NCI-H2171 (cell line): ENCODE measurements at regions not wholly inside any gene's neighbourhood (a gene's known extent, or its start where the extent isn't known, plus 50 kb on each side); places are given as distances from the start of the nearest gene placed in this dataset.

ENCODE experiments used
- DNase-seq: peaks from one replicate; lab custom pipeline; 2025; lab: John Stamatoyannopoulos, UW

- DNase-seq, result no peak
Measured at GRCh38 chr5:175765858-175766257, 105.5 kb upstream of the CPLX2 start.

GRCh38 chr5:175766963-175767362 is 104.4 kb upstream of the CPLX2 start:
- no peak for DNase-seq

- DNase-seq, result no peak
Measured at GRCh38 chr5:175772747-175773533, 98.4 kb upstream of the CPLX2 start.

- DNase-seq, result no peak
Measured at GRCh38 chr5:175773534-175774070, 97.8 kb upstream of the CPLX2 start.

- no peak for DNase-seq
Measured at GRCh38 chr5:175775416-175775815, 96.0 kb upstream of the CPLX2 start.

GRCh38 chr5:175778951-175779503 is 92.4 kb upstream of the CPLX2 start:
- peak; percentile 83 for DNase-seq

- DNase-seq, result no peak
Measured at GRCh38 chr5:175783739-175784138, 87.6 kb upstream of the CPLX2 start.

- no peak for DNase-seq
Measured at GRCh38 chr5:175784230-175784629, 87.1 kb upstream of the CPLX2 start.

- DNase-seq, result no peak
Measured at GRCh38 chr5:175785681-175786080, 85.7 kb upstream of the CPLX2 start.

- DNase-seq, result no peak
Measured at GRCh38 chr5:175788155-175788787, 83.1 kb upstream of the CPLX2 start.

- DNase-seq, result no peak
Measured at GRCh38 chr5:175789670-175790069, 81.7 kb upstream of the CPLX2 start.

- no peak for DNase-seq
Measured at GRCh38 chr5:175790796-175791195, 80.6 kb upstream of the CPLX2 start.

GRCh38 chr5:175795959-175796358 is 75.4 kb upstream of the CPLX2 start:
- no peak for DNase-seq

GRCh38 chr5:175796536-175797499 is 74.6 kb upstream of the CPLX2 start:
- peak; percentile 42 for DNase-seq

GRCh38 chr5:175797521-175798038 is 73.8 kb upstream of the CPLX2 start:
- DNase-seq, result peak; percentile 87

GRCh38 chr5:175798626-175799025 is 72.8 kb upstream of the CPLX2 start:
- no peak for DNase-seq

GRCh38 chr5:175800656-175801081 is 70.7 kb upstream of the CPLX2 start:
- DNase-seq, result peak; percentile 28

GRCh38 chr5:175802361-175802760 is 69.0 kb upstream of the CPLX2 start:
- DNase-seq, result no peak

GRCh38 chr5:175803254-175803653 is 68.1 kb upstream of the CPLX2 start:
- DNase-seq, result no peak

GRCh38 chr5:175803736-175804454 is 67.5 kb upstream of the CPLX2 start:
- no peak for DNase-seq
